SK-N-SH (cell line): ENCODE measurements at regions not wholly inside any gene's neighbourhood (a gene's known extent, or its start where the extent isn't known, plus 50 kb on each side); places are given as distances from the start of the nearest gene placed in this dataset.

Source experiments
- CTCF ChIA-PET: fragments of 300-600, 350-600 bp; formaldehyde crosslinking; extraction: SDS; loops from one replicate; lab custom pipeline; 2021; lab: Yijun Ruan, JAX
- POLR2A ChIA-PET: fragments of 350-600 bp; sonication (Branson Sonifier 250); formaldehyde crosslinking; extraction: SDS; loops from one replicate; lab custom pipeline; 2020; ENCODE audit warnings: antibody characterized with exemption, inconsistent platforms; lab: Yijun Ruan, JAX
- DNase-seq: peaks from one replicate; pipeline ENCODE4 v3.0.0; 2012
- H2AFZ ChIP-seq: fragments of 200-600 bp; sonication (generic); 2 replicates; pipeline ENCODE4 v1.8.1; 2016; ENCODE audit warnings: antibody characterized with exemption, mild to moderate bottlenecking, low read depth
- H3F3A ChIP-seq: fragments of 200-600 bp; sonication (generic); replicated peaks from 2 replicates; pipeline ENCODE3; 2016; ENCODE audit warnings: antibody characterized with exemption, mild to moderate bottlenecking; ENCODE audit not compliant: insufficient read depth
- H3K27ac ChIP-seq, 2 experiments: fragments of 200-500 bp in 1 of 2; fragments of 200-600 bp in 1 of 2; sonication (Bioruptor generic) in 1 of 2; sonication (generic), shearing (Covaris generic) in 1 of 2; 2 replicates each; pipeline versions ENCODE4 v1.5.1 to v1.6.1; 2014 to 2016; ENCODE audit warnings: low read depth in 2 of 2, inconsistent platforms in 1 of 2, low read length in 1 of 2, mild to moderate bottlenecking in 1 of 2, mixed read lengths in 1 of 2
- H3K27me3 ChIP-seq: fragments of 200-600 bp; sonication (generic), shearing (Covaris generic); 2 replicates; pipeline ENCODE4 v1.6.1; 2016; ENCODE audit warnings: mixed run types; ENCODE audit not compliant: insufficient read depth
- H3K36me3 ChIP-seq, 2 experiments: fragments of 200-500 bp in 1 of 2; fragments of 200-600 bp in 1 of 2; sonication (Bioruptor generic) in 1 of 2; sonication (generic) in 1 of 2; replicated peaks in 1 of 2; 2 replicates each; pipeline versions ENCODE3 to v1.5.1; 2014 to 2016; ENCODE audit warnings: low read length in 1 of 2, mild to moderate bottlenecking in 1 of 2; ENCODE audit not compliant: insufficient read depth in 2 of 2, control insufficient read depth in 1 of 2
- H3K4me1 ChIP-seq, 2 experiments: fragments of 200-500 bp in 1 of 2; fragments of 200-600 bp in 1 of 2; sonication (Bioruptor generic) in 1 of 2; sonication (generic), shearing (Covaris generic) in 1 of 2; 2 replicates each; pipeline versions ENCODE4 v1.5.1 to v1.6.1; 2014 to 2016; ENCODE audit warnings: low read depth in 1 of 2, low read length in 1 of 2, mixed run types in 1 of 2; ENCODE audit not compliant: insufficient read depth in 2 of 2, control insufficient read depth in 1 of 2
- H3K4me2 ChIP-seq: fragments of 200-600 bp; sonication (generic), shearing (Covaris generic); 2 replicates; pipeline ENCODE4 v1.6.1; 2017; ENCODE audit warnings: mixed run types
- H3K4me3 ChIP-seq, 2 experiments: fragments of 200-500 bp in 1 of 2; fragments of 200-600 bp in 1 of 2; sonication (Bioruptor generic) in 1 of 2; sonication (generic), shearing (Covaris generic) in 1 of 2; 2 replicates each; pipeline versions ENCODE4 v1.5.1 to v1.8.1; 2014 to 2016; ENCODE audit warnings: low read depth in 2 of 2, inconsistent platforms in 1 of 2, low read length in 1 of 2, mild to moderate bottlenecking in 1 of 2, mixed read lengths in 1 of 2, moderate library complexity in 1 of 2
- H3K79me2 ChIP-seq: fragments of 200-600 bp; sonication (generic); 2 replicates; pipeline ENCODE4 v1.8.1; 2017; ENCODE audit warnings: mild to moderate bottlenecking; ENCODE audit not compliant: insufficient read depth
- H3K9ac ChIP-seq: fragments of 200-600 bp; sonication (generic); 2 replicates; pipeline ENCODE4 v1.6.1; 2017; ENCODE audit warnings: mixed run types
- H3K9me2 ChIP-seq: fragments of 200-600 bp; sonication (generic); 2 replicates; pipeline ENCODE4 v1.6.1; 2017; ENCODE audit warnings: mixed run types
- H3K9me3 ChIP-seq: fragments of 200-600 bp; sonication (generic); 2 replicates; pipeline ENCODE4 v1.6.1; 2017; ENCODE audit warnings: mixed run types, mild to moderate bottlenecking, moderate library complexity
- H4K20me1 ChIP-seq: fragments of 200-600 bp; sonication (generic); 2 replicates; pipeline ENCODE4 v1.6.1; 2017; ENCODE audit warnings: mild to moderate bottlenecking, mixed run types; ENCODE audit not compliant: insufficient read depth
- EP300 ChIP-seq, 2 experiments: IDR thresholded peaks; 2 replicates each; pipeline versions ENCODE4 v1.4.0 to v1.6.1; 2012; ENCODE audit warnings: borderline replicate concordance in 1 of 2, low read depth in 1 of 2, low read length in 1 of 2
- EZH2phosphoT487 ChIP-seq: fragments of 200-600 bp; sonication (generic); IDR thresholded peaks from 2 replicates; pipeline ENCODE4 v1.6.1; 2017; ENCODE audit warnings: low read depth, mixed run types, mild to moderate bottlenecking, antibody characterized with exemption, moderate library complexity, borderline replicate concordance
- FOSL2 ChIP-seq: IDR thresholded peaks from 2 replicates; pipeline ENCODE4 v1.4.0; 2012; ENCODE audit warnings: low read depth, mild to moderate bottlenecking, moderate library complexity, borderline replicate concordance
- FOXM1 ChIP-seq: IDR thresholded peaks from 2 replicates; pipeline ENCODE4 v1.4.0; 2012; ENCODE audit warnings: low read depth, mild to moderate bottlenecking
- MAX ChIP-seq: IDR thresholded peaks from 2 replicates; pipeline ENCODE4 v1.4.0; 2012; ENCODE audit warnings: low read depth
- MEF2A ChIP-seq: IDR thresholded peaks from 2 replicates; pipeline ENCODE4 v1.4.0; 2012; ENCODE audit warnings: low read depth, borderline replicate concordance
- NFIC ChIP-seq: IDR thresholded peaks from 2 replicates; pipeline ENCODE4 v1.4.0; 2012; ENCODE audit warnings: borderline replicate concordance
- PBX3 ChIP-seq: IDR thresholded peaks from 2 replicates; pipeline ENCODE4; 2012
- RAD21 ChIP-seq: IDR thresholded peaks from 2 replicates; pipeline ENCODE4 v1.6.1; 2012; ENCODE audit warnings: mild to moderate bottlenecking, low read length
- SMC3 ChIP-seq: IDR thresholded peaks from 2 replicates; pipeline ENCODE4 v1.6.1; 2012; ENCODE audit warnings: low read depth, low read length, improper control_type of control experiment
- TCF12 ChIP-seq: IDR thresholded peaks from 2 replicates; pipeline ENCODE4 v1.4.0; 2012
- WGBS: methylation state at CpG from one replicate; pipeline ENCODE4 v1.1.6; 2017; ENCODE audit warnings: low lambda C conversion rate; 5-methylcytosine and 5-hydroxymethylcytosine counted together
- TF ChIP-seq, protein P1 (sequence below): fragments of 150-350 bp; IDR thresholded peaks from 2 replicates; pipeline ENCODE4 v1.6.1; 2016; ENCODE audit warnings: mild to moderate bottlenecking, low read depth, low read length

DNA sequence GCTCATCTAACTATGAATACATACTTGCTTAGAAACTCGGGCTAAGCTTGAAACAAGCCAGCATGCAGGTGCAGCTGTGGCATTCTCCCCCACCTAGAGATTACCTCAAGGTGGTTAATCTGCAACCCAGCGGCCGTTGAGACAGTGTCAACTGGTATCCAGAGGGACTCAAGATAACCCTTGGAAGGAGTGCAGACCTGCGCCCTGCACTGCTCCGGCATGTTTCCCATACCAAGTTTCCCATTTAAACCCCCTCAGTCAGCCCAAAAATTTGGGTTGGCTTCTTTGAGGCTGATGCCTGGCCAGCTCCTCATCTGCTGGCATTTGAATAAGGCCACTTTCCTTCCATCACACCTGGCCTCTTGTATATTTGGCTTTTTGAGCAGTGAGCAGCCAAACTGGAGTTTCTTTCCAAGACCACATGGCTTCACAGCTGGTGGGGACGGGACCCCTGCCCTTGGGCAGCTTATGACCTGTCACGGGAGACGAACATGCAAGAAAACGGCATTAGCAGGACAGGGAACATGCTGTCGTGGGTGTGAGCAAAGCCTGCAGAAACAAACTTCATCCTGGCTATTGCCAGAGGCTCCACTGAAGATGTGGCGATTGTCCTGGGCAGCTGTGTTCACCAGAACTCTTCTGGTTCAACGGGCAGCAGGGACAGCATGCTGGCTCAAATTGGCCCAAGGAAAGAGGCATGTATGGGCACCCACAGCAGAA lies 98.2 kb downstream of the PLXNA1 start:
- H3K4me2 ChIP-seq: no peak overlapping the region
- H3K27ac ChIP-seq: no peak overlapping the region
- CTCF ChIA-PET: interaction anchor here (0.9 to 1.5 kb wide), 2 partner anchors 9 to 37 kb away, joined by 3 read pairs; no protein-coding TSS in a partner anchor
- H3K79me2 ChIP-seq: no peaks in the 10 kb centered on the region
- POLR2A ChIA-PET: no interaction called here
- H3K27me3 ChIP-seq: no peaks in the 10 kb centered on the region
- WGBS: 75% methylated on average over 11 of the region's 12 CpGs
- H3K4me1 ChIP-seq: peaks cover 0 to 14% of the 10 kb centered on the region in 2 experiments; a peak in 1 of 4 replicates
- H3K9me2 ChIP-seq: no peaks in the 10 kb centered on the region
- TF ChIP-seq EP300 (IDR thresholded peaks at IDR 0.05; ENCODE audit: borderline replicate concordance in 1 of 2, low read depth in 1 of 2, low read length in 1 of 2): no peak
- no peak for TF ChIP-seq EZH2phosphoT487
- no peak for TF ChIP-seq NFIC
- TF ChIP-seq TCF12: no peak
- TF ChIP-seq MEF2A: no peak
- no peak for TF ChIP-seq SMC3
- H2AFZ ChIP-seq: no peak overlapping the region
- no peak for DNase-seq
- H3K9me3 ChIP-seq: no peaks in the 10 kb centered on the region
- no peaks in the 10 kb centered on the region for H3K36me3 ChIP-seq
- H3F3A ChIP-seq: no peaks in the 10 kb centered on the region
- no peak overlapping the region for H3K9ac ChIP-seq
- no peak overlapping the region for H3K4me3 ChIP-seq
- H4K20me1 ChIP-seq: no peaks in the 10 kb centered on the region

DNA sequence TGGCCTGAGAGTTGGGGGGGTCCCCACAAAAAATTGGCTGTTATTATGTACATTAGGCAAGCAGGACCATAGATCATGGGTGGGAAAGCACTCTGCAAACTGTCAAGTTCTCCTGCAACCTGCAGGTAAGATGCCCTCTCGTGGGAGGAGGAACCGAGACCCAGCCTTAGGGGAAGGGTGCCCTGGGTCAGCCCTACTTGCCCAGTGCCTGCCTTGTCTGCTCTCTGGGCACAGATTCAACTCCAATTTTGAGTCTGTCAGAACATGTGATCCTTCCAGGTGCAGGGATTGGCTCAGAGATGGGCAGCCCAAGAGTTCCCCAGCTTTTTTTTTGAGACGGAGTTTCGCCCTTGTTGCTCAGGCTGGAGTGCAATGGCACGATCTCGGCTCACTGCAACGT lies 99.2 kb downstream of the PLXNA1 start:
- no peak for DNase-seq
- H2AFZ ChIP-seq: no peak overlapping the region
- H3K27ac ChIP-seq: no peak overlapping the region
- no peaks in the 10 kb centered on the region for H3K36me3 ChIP-seq
- no peak overlapping the region for H3K9ac ChIP-seq
- no peak for TF ChIP-seq FOXM1
- TF ChIP-seq NFIC: no peak
- TF ChIP-seq PBX3: no peak
- H3K4me2 ChIP-seq: no peak overlapping the region
- H3K9me3 ChIP-seq: no peaks in the 10 kb centered on the region
- CTCF ChIA-PET: no interaction called here
- H3K4me3 ChIP-seq: no peak overlapping the region
- H3K4me1 ChIP-seq: peaks cover 0 to 9% of the 10 kb centered on the region in 2 experiments; a peak in 1 of 4 replicates
- no peaks in the 10 kb centered on the region for H3F3A ChIP-seq
- H3K79me2 ChIP-seq: no peaks in the 10 kb centered on the region
- no peaks in the 10 kb centered on the region for H3K27me3 ChIP-seq
- H4K20me1 ChIP-seq: no peaks in the 10 kb centered on the region
- H3K9me2 ChIP-seq: no peaks in the 10 kb centered on the region
- 77% methylated on average over 5 of the region's 7 CpGs for WGBS
- POLR2A ChIA-PET: no interaction called here

DNA sequence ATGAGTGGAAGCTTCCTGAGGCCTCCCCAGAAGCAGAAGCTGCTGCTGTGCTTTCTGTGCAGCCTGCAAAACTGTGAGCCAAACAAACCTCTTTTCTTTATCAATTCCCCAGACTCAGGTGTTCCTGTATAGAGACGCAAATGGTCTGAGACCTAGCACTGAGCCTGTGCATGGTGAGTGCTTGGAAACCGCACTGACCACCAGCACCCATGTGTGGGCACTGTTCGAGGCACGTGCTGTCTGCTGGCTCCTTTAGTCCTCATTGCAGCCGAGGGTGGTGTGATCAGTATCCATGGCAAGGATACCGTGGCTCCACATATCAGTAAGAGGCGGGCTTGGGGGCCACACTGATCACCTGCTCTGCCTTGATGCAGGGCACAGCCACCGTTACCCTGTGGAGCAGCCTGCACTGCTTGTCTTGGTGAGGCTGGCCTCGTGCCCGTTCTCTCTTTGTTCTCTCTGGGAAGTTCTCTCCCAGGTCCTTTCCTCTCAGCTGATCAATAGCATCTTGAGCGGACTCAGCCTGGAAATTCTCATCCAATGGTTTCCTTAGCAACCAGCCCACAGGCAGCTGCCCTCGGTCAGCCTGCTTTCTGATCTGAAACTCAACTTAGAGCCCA lies 101.0 kb downstream of the PLXNA1 start:
- H3K27ac ChIP-seq: no peak overlapping the region
- no peaks in the 10 kb centered on the region for H3K79me2 ChIP-seq
- H3K9me3 ChIP-seq: no peaks in the 10 kb centered on the region
- no peaks in the 10 kb centered on the region for H3K9me2 ChIP-seq
- H3K4me2 ChIP-seq: no peak overlapping the region
- H3K4me3 ChIP-seq: no peak overlapping the region
- TF ChIP-seq EP300 (IDR thresholded peaks at IDR 0.05; ENCODE audit: borderline replicate concordance in 1 of 2, low read depth in 1 of 2, low read length in 1 of 2) (no peak), RAD21 (no peak), MEF2A (no peak), FOXM1 (no peak), FOSL2 (no peak), MAX (no peak)
- TF ChIP-seq, protein P1, sequence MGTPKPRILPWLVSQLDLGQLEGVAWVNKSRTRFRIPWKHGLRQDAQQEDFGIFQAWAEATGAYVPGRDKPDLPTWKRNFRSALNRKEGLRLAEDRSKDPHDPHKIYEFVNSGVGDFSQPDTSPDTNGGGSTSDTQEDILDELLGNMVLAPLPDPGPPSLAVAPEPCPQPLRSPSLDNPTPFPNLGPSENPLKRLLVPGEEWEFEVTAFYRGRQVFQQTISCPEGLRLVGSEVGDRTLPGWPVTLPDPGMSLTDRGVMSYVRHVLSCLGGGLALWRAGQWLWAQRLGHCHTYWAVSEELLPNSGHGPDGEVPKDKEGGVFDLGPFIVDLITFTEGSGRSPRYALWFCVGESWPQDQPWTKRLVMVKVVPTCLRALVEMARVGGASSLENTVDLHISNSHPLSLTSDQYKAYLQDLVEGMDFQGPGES: no peak
- ChIA-PET POLR2A (no interaction called here), CTCF (no interaction called here)
- no peaks in the 10 kb centered on the region for H3K27me3 ChIP-seq
- H4K20me1 ChIP-seq: no peaks in the 10 kb centered on the region
- no peaks in the 10 kb centered on the region for H3K36me3 ChIP-seq
- 68% methylated on average over 9 of the region's 12 CpGs for WGBS
- H3K4me1 ChIP-seq: peaks cover 0 to 7% of the 10 kb centered on the region in 2 experiments; a peak in 1 of 4 replicates
- no peak overlapping the region for H3K9ac ChIP-seq
- DNase-seq: no peak
- no peak overlapping the region for H2AFZ ChIP-seq
- H3F3A ChIP-seq: no peaks in the 10 kb centered on the region
